ENCODE measurements at regions not wholly inside any gene's neighbourhood (a gene's known extent, or its start where the extent isn't known, plus 50 kb on each side); places are given as distances from the start of the nearest gene placed in this dataset.

GRCh38 chr14:66330916-66331315 is 155.3 kb upstream of the CCDC196 start:
- TF ChIP-seq CTCF (conservative IDR thresholded peaks at IDR 0.05) (no peak), ZFX (IDR thresholded peaks at IDR 0.05) (no peak)
